ENCODE measurements at regions not wholly inside any gene's neighbourhood (a gene's known extent, or its start where the extent isn't known, plus 50 kb on each side); places are given as distances from the start of the nearest gene placed in this dataset.

DNA sequence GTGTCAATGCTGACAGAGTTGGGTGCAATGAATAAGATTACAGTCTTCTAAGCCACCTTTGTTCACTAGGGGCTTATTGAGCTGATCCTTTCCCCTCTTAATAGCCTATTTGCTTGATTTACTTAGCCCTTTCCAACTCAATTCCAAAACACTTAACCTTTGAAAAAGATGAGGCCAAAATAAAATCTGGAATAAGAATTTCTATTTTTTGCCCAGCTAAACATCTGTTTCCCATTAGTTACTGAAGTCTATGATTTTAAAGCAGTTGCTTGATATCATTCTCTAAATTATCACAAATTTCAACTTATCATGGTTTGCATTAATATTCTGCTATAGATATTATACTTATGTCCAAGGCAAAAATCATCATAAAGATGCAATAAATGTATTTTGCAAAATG is 1272.0 kb upstream of the ACO1 start:
- no peaks in the 10 kb centered on the region for H3K79me2 ChIP-seq (ENCODE audit: control insufficient read depth, insufficient read depth, low read length)
- no peaks in the 10 kb centered on the region for H3K9me3 ChIP-seq (ENCODE audit: control insufficient read depth, low read depth, low read length)
- TF ChIP-seq EZH2 (IDR thresholded peaks at IDR 0.05; ENCODE audit: low read length), result no peak
- TF ChIP-seq, protein P1, sequence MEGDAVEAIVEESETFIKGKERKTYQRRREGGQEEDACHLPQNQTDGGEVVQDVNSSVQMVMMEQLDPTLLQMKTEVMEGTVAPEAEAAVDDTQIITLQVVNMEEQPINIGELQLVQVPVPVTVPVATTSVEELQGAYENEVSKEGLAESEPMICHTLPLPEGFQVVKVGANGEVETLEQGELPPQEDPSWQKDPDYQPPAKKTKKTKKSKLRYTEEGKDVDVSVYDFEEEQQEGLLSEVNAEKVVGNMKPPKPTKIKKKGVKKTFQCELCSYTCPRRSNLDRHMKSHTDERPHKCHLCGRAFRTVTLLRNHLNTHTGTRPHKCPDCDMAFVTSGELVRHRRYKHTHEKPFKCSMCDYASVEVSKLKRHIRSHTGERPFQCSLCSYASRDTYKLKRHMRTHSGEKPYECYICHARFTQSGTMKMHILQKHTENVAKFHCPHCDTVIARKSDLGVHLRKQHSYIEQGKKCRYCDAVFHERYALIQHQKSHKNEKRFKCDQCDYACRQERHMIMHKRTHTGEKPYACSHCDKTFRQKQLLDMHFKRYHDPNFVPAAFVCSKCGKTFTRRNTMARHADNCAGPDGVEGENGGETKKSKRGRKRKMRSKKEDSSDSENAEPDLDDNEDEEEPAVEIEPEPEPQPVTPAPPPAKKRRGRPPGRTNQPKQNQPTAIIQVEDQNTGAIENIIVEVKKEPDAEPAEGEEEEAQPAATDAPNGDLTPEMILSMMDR (optimal IDR thresholded peaks at IDR 0.05 in 1 of 3, IDR thresholded peaks at IDR 0.05 in 1 of 3, conservative IDR thresholded peaks at IDR 0.05 in 1 of 3; ENCODE audit: extremely low read depth in 1 of 3, insufficient read depth in 2 of 3, low read length in 3 of 3), result no peak
- no peak overlapping the region for H3K27ac ChIP-seq (ENCODE audit: control insufficient read depth, insufficient read depth, low read length)
- H3K4me2 ChIP-seq (ENCODE audit: control insufficient read depth, extremely low read depth, insufficient read depth, low read depth, low read length), result no peak overlapping the region
- no peak overlapping the region for H2AFZ ChIP-seq (ENCODE audit: control insufficient read depth, low read length)
- FAIRE-seq (no peak), DNase-seq (ENCODE audit: low read depth, low spot score) (no peak)
- H3K9ac ChIP-seq (ENCODE audit: control insufficient read depth, extremely low read depth, insufficient read depth, low read length), result no peak overlapping the region
- H3K27me3 ChIP-seq (ENCODE audit: control insufficient read depth, extremely low read depth, insufficient read depth, low read length), result no peaks in the 10 kb centered on the region
- H3K36me3 ChIP-seq (ENCODE audit: control insufficient read depth in 2 of 2, extremely low read depth in 1 of 2, insufficient read depth in 2 of 2, low read length in 2 of 2), result no peaks in the 10 kb centered on the region
- no peak overlapping the region for H3K4me3 ChIP-seq (ENCODE audit: control insufficient read depth in 2 of 3, extremely low read depth in 1 of 3, insufficient read depth in 2 of 3, low read depth in 1 of 3, low read length in 3 of 3)
- no peaks in the 10 kb centered on the region for H3K9me1 ChIP-seq (ENCODE audit: control insufficient read depth, extremely low read depth, insufficient read depth, low read length)
- no peaks in the 10 kb centered on the region for H3K4me1 ChIP-seq (ENCODE audit: control insufficient read depth, extremely low read depth, insufficient read depth, low read length)
- dilution Hi-C loops (cut with MboI; ENCODE audit: extremely low pct_ligation_motif_present, low sequenced_read_pairs), result no loop called here
- no peaks in the 10 kb centered on the region for H4K20me1 ChIP-seq (ENCODE audit: control insufficient read depth, extremely low read depth, insufficient read depth, low read length)

DNA sequence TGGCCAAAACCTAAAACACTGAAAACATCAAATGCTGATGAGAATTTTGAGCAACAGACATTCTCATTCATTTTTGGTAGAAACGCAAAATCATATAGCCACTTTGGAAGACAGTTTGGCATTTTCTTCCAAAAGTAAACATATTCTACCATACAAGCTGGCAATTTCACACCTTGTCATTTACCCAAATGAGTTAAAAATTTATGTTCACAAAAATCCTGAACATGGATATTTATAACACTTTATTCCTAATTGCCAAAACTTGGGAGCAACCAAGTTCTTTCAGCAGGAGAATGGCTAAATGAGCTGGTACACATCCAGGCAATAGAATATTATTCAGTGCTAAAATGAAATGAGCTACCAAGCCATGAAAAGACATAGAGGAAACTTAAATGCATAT is 1270.1 kb upstream of the ACO1 start:
- Histone ChIP-seq H3K36me3 (ENCODE audit: control insufficient read depth in 2 of 2, extremely low read depth in 1 of 2, insufficient read depth in 2 of 2, low read length in 2 of 2) (no peaks in the 10 kb centered on the region), H3K4me3 (ENCODE audit: control insufficient read depth in 2 of 3, extremely low read depth in 1 of 3, insufficient read depth in 2 of 3, low read depth in 1 of 3, low read length in 3 of 3) (no peak overlapping the region), H3K4me2 (ENCODE audit: control insufficient read depth, extremely low read depth, insufficient read depth, low read depth, low read length) (no peak overlapping the region), H3K27ac (ENCODE audit: control insufficient read depth, insufficient read depth, low read length) (no peak overlapping the region), H3K27me3 (ENCODE audit: control insufficient read depth, extremely low read depth, insufficient read depth, low read length) (no peaks in the 10 kb centered on the region), H3K9ac (ENCODE audit: control insufficient read depth, extremely low read depth, insufficient read depth, low read length) (no peak overlapping the region), H3K79me2 (ENCODE audit: control insufficient read depth, insufficient read depth, low read length) (no peaks in the 10 kb centered on the region), H2AFZ (ENCODE audit: control insufficient read depth, low read length) (no peak overlapping the region), H3K4me1 (ENCODE audit: control insufficient read depth, extremely low read depth, insufficient read depth, low read length) (no peaks in the 10 kb centered on the region), H3K9me3 (ENCODE audit: control insufficient read depth, low read depth, low read length) (no peaks in the 10 kb centered on the region), H4K20me1 (ENCODE audit: control insufficient read depth, extremely low read depth, insufficient read depth, low read length) (no peaks in the 10 kb centered on the region), H3K9me1 (ENCODE audit: control insufficient read depth, extremely low read depth, insufficient read depth, low read length) (no peaks in the 10 kb centered on the region)
- dilution Hi-C loops (cut with MboI; ENCODE audit: extremely low pct_ligation_motif_present, low sequenced_read_pairs), result no loop called here
- TF ChIP-seq, protein P1 (optimal IDR thresholded peaks at IDR 0.05 in 1 of 3, IDR thresholded peaks at IDR 0.05 in 1 of 3, conservative IDR thresholded peaks at IDR 0.05 in 1 of 3; ENCODE audit: extremely low read depth in 1 of 3, insufficient read depth in 2 of 3, low read length in 3 of 3), result no peak
- no peak for TF ChIP-seq EZH2 (IDR thresholded peaks at IDR 0.05; ENCODE audit: low read length)
- FAIRE-seq (no peak), DNase-seq (ENCODE audit: low read depth, low spot score) (no peak)

Data from keratinocyte (primary cell).